Thyroid gland (tissue), 4 donors: ENCODE measurements at regions not wholly inside any gene's neighbourhood (a gene's known extent, or its start where the extent isn't known, plus 50 kb on each side); places are given as distances from the start of the nearest gene placed in this dataset.

Source experiments
- POLR2A ChIP-seq, 2 donors: fragments of 450-650 bp; IDR thresholded peaks; one replicate each; pipeline ENCODE4 v1.6.1; 2017; ENCODE audit warnings: antibody characterized with exemption in 2 of 2, mild to moderate bottlenecking in 2 of 2, moderate library complexity in 1 of 2
- TF ChIP-seq, protein P1 (sequence below), 6 experiments: fragments of 200-600 bp in 3 of 6; fragments of 450-650 bp in 3 of 6; sonication (generic) in 3 of 6; IDR thresholded peaks; one replicate each; pipeline ENCODE4 v1.5.1; 2016 to 2019; ENCODE audit warnings: antibody characterized with exemption in 6 of 6, mild to moderate bottlenecking in 2 of 6, inconsistent platforms in 1 of 6, moderate library complexity in 1 of 6

DNA sequence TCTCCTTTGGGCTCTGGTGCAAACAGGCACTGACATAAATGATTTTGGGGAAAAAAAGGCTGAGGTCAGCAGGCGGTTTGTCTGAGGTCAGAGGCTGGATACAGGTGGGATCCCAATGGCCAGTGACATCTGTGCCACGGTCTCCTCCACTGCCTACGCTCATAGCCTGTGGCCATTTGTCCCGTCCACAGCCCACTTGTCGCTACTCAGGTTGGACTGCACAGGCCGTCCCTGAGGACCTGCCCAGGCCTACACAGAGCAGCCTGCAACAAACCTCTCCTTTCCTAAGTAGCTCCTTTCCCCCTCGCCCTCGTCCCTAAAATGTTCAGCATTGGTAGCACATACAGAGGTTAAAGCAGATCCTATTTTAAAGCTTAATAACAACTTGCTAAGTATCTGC, 150.7 kb downstream of the ZBTB18 start:
- TF ChIP-seq, protein P1, sequence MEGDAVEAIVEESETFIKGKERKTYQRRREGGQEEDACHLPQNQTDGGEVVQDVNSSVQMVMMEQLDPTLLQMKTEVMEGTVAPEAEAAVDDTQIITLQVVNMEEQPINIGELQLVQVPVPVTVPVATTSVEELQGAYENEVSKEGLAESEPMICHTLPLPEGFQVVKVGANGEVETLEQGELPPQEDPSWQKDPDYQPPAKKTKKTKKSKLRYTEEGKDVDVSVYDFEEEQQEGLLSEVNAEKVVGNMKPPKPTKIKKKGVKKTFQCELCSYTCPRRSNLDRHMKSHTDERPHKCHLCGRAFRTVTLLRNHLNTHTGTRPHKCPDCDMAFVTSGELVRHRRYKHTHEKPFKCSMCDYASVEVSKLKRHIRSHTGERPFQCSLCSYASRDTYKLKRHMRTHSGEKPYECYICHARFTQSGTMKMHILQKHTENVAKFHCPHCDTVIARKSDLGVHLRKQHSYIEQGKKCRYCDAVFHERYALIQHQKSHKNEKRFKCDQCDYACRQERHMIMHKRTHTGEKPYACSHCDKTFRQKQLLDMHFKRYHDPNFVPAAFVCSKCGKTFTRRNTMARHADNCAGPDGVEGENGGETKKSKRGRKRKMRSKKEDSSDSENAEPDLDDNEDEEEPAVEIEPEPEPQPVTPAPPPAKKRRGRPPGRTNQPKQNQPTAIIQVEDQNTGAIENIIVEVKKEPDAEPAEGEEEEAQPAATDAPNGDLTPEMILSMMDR (IDR thresholded peaks at IDR 0.05) = no peak
- TF ChIP-seq POLR2A (IDR thresholded peaks at IDR 0.05) = no peak
